GM10248 (cell line): ENCODE measurements at regions not wholly inside any gene's neighbourhood (a gene's known extent, or its start where the extent isn't known, plus 50 kb on each side); places are given as distances from the start of the nearest gene placed in this dataset.

ENCODE experiments used
- CTCF ChIA-PET: fragments of 300-600 bp; sonication (Branson Sonifier 250); formaldehyde crosslinking; extraction: SDS; loops from one replicate; lab custom pipeline; 2021; ENCODE audit warnings: antibody characterized with exemption; lab: Yijun Ruan, JAX
- POLR2A ChIA-PET: fragments of 350-650 bp; sonication (Branson Sonifier 250); formaldehyde crosslinking; extraction: SDS; loops from one replicate; lab custom pipeline; 2020; ENCODE audit warnings: antibody characterized with exemption; lab: Yijun Ruan, JAX
- DNase-seq: peaks from one replicate; pipeline ENCODE4 v3.0.0; 2012; ENCODE audit errors: extremely low spot score
- CTCF ChIP-seq: IDR thresholded peaks from 2 replicates; pipeline ENCODE4 v1.5.1; 2012; ENCODE audit warnings: mild to moderate bottlenecking, low read depth; ENCODE audit errors: extremely low read depth, missing control alignments, control extremely low read depth

GRCh38 chr2:71277536-71278103, 50.7 kb upstream of the PAIP2B start:
- CTCF ChIA-PET: interaction anchor here (1.0 to 3.0 kb wide), 6 partner anchors 22 to 149 kb away, joined by 3 to 11 read pairs (median 4); partner anchors contain the start of gene ZNF638
- peak; percentile 28 for DNase-seq
- peak; percentile 13 for TF ChIP-seq CTCF
- POLR2A ChIA-PET: no interaction called here

DNA sequence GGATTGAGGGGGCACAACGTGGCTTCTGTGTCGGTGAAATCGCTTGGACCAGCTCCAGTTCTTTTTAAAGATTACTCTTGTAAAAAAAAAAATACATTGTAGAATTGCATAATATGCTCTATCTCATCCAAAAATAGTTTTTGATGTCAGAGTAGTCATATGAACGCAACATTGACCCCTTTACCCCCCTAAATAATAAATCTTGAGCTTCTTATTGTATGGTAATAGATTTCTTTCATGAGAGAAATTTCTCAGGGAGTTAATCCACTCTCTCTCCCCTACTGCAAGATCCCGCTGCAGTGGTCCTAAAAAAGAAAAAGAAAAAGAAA, 50.2 kb upstream of the PAIP2B start:
- DNase-seq: no peak
- POLR2A ChIA-PET: interaction anchor here (0.6 kb wide), 1 partner anchor 57 kb away, joined by 4 read pairs; no protein-coding TSS in a partner anchor
- no peak for TF ChIP-seq CTCF
- CTCF ChIA-PET: interaction anchor here (1.0 to 3.0 kb wide), 7 partner anchors 10 to 150 kb away, joined by 3 to 11 read pairs (median 4); partner anchors contain the start of gene ZNF638

DNA sequence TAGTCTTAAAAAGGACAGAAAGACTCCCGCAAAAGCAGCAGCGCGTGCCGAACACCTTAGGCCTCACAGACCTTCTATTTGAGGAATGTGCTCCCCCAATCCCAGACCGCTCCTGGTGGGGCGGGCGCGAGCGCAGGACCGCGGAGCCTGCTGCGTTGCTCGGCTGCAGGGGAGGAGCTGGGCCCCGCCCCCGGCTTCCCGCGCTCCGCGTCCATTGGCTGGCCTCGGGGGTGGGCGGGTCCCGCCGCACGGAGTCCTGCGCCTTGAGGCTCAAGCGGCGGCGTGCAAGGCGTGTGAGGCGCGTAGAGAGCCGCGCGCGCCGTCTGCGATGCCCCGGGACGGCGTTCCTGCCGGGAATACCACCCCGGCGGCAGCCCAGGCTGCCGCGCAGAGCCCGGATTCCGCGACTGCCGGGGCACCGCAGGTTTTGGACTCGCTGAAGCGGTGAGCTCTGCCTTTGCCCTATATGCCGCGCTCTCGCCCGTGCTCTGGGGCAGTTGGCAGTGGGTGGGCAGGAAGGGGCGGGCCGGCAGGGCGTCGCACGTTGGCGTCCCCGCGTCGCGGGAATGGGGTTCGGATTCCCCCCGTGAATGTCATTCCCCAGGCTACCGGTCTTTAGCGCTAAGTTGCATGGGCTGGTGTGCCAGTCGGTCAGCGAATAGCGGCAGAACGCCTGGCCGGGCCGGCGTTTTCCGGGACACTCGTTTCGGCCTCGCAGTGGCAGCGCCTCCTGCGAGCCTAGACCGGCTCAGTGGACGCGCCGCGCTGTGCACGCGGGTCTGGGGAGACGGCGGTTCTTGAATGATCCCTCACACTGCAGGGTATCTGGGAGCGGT, 49.6 kb upstream of the PAIP2B start:
- no peak for TF ChIP-seq CTCF
- DNase-seq: peak; percentile 92
- CTCF ChIA-PET: interaction anchor here (1.1 to 3.0 kb wide), 6 partner anchors 11 to 76 kb away, joined by 3 to 11 read pairs (median 4); partner anchors contain the start of gene ZNF638
- POLR2A ChIA-PET: interaction anchor here (0.5 to 0.6 kb wide), 2 partner anchors 58 to 59 kb away, joined by 4 to 7 read pairs; no protein-coding TSS in a partner anchor
